ENCODE measurements at regions not wholly inside any gene's neighbourhood (a gene's known extent, or its start where the extent isn't known, plus 50 kb on each side); places are given as distances from the start of the nearest gene placed in this dataset.

DNA sequence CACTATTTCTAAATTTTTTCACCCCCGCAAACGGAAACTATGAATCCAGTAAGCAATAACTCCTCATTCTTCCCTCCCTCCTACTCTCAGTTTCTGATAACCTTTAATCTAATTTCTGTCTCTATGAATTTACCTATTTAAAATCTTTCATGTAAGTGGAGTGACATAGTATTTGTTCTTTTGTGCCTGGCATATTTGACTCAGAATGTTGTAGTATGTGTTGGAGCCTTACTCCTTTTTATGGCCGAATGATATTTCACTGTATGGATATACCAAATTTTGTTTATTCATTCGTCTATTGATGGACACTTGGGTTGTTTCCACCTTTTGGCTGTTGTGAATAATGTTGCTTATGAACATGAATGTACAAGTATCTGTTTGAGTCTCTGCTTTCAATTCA is 61.1 kb upstream of the C1GALT1C1 start:
- Histone ChIP-seq H3K4me3 (ENCODE audit: low read depth, low read length) (no peak overlapping the region), H3K27ac (no peak overlapping the region), H3K27me3 (replicated peaks) (no peaks in the 10 kb centered on the region), H3K36me3 (replicated peaks) (no peaks in the 10 kb centered on the region)
- in situ Hi-C loops (cut with HindIII; ENCODE audit: low pct_ligation_motif_present, low sequenced_read_pairs) = no loop called here
- TF ChIP-seq, protein P1, sequence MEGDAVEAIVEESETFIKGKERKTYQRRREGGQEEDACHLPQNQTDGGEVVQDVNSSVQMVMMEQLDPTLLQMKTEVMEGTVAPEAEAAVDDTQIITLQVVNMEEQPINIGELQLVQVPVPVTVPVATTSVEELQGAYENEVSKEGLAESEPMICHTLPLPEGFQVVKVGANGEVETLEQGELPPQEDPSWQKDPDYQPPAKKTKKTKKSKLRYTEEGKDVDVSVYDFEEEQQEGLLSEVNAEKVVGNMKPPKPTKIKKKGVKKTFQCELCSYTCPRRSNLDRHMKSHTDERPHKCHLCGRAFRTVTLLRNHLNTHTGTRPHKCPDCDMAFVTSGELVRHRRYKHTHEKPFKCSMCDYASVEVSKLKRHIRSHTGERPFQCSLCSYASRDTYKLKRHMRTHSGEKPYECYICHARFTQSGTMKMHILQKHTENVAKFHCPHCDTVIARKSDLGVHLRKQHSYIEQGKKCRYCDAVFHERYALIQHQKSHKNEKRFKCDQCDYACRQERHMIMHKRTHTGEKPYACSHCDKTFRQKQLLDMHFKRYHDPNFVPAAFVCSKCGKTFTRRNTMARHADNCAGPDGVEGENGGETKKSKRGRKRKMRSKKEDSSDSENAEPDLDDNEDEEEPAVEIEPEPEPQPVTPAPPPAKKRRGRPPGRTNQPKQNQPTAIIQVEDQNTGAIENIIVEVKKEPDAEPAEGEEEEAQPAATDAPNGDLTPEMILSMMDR (IDR thresholded peaks at IDR 0.05; ENCODE audit: low read depth, low read length, missing control alignments) = no peak
- no peak for DNase-seq

DNA sequence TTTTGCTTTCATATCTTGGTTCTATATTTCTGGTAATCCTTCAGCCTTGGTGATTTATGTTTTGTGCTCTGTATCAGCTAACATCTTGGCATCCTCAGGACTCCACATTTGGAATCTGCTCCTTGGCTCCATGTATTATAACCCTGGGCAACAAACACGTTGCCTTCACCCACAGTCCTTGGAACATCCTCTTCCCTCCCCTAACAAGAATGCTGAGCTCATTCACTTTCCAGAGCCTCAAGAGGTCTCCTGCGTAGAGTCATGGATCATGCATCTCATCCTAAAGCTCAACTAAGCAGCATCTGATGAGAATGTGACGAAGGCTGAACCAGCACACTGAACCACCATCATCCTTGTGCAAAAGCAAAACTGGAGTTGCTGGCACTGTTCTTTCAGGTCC is 60.5 kb upstream of the C1GALT1C1 start:
- TF ChIP-seq, protein P1 (IDR thresholded peaks at IDR 0.05; ENCODE audit: low read depth, low read length, missing control alignments) = no peak
- in situ Hi-C loops (cut with HindIII; ENCODE audit: low pct_ligation_motif_present, low sequenced_read_pairs) = no loop called here
- DNase-seq = no peak
- Histone ChIP-seq H3K27ac (no peak overlapping the region), H3K4me3 (ENCODE audit: low read depth, low read length) (no peak overlapping the region), H3K36me3 (replicated peaks) (no peaks in the 10 kb centered on the region), H3K27me3 (replicated peaks) (no peaks in the 10 kb centered on the region)

DNA sequence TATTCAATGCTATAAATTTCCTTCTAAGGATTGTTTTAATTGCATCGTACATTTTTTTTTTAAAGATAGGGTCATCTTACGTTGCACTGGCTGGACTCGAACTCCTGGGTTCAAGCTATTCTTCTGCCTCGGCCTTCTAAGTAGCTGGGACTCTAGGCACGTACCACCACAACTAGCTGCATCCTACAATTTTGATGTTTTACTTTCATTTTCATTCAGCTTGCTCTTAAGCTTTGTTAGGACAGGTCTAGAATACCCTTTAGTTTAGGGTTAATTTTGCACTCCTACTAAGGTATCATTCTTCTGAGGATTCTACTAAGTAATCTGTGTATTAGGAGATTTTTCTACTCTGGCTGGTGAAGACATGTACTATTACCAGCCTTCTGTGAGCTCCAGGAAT is 50.2 kb upstream of the C1GALT1C1 start:
- DNase-seq = no peak
- in situ Hi-C loops (cut with HindIII; ENCODE audit: low pct_ligation_motif_present, low sequenced_read_pairs) = no loop called here
- TF ChIP-seq, protein P1 (IDR thresholded peaks at IDR 0.05; ENCODE audit: low read depth, low read length, missing control alignments) = no peak
- no peak overlapping the region for H3K4me3 ChIP-seq (ENCODE audit: low read depth, low read length)
- H3K27me3 ChIP-seq (replicated peaks) = no peaks in the 10 kb centered on the region
- no peak overlapping the region for H3K27ac ChIP-seq
- H3K36me3 ChIP-seq (replicated peaks) = no peaks in the 10 kb centered on the region
